Right renal pelvis (tissue), 4 donors: ENCODE measurements at regions not wholly inside any gene's neighbourhood (a gene's known extent, or its start where the extent isn't known, plus 50 kb on each side); places are given as distances from the start of the nearest gene placed in this dataset.

Experiments used
- DNase-seq, 4 donors: peaks; one replicate each; pipeline ENCODE4 v3.0.0-alpha.2; 2013; ENCODE audit warnings: low read depth in 4 of 4, low spot score in 3 of 4, missing footprints in 1 of 4

GRCh38 chr12:13452955-13453570 is 256.5 kb downstream of the EMP1 start:
- no peak for DNase-seq

- DNase-seq = no peak
These were observed 255.2 kb downstream of the EMP1 start for GRCh38 chr12:13451776-13452175.

GRCh38 chr12:13450231-13451080 is 253.9 kb downstream of the EMP1 start:
- no peak for DNase-seq

- no peak for DNase-seq
These were observed 247.6 kb downstream of the EMP1 start for GRCh38 chr12:13444076-13444475.

GRCh38 chr12:13443498-13443897 is 247.0 kb downstream of the EMP1 start:
- DNase-seq = no peak

GRCh38 chr12:13443028-13443427 is 246.5 kb downstream of the EMP1 start:
- no peak for DNase-seq

GRCh38 chr12:13442457-13442856 is 245.9 kb downstream of the EMP1 start:
- no peak for DNase-seq

GRCh38 chr12:13440844-13441243 is 244.3 kb downstream of the EMP1 start:
- no peak for DNase-seq

- no peak for DNase-seq
These were observed 241.0 kb downstream of the EMP1 start for GRCh38 chr12:13437541-13437940.

GRCh38 chr12:13436696-13437391 is 240.3 kb downstream of the EMP1 start:
- DNase-seq = no peak

GRCh38 chr12:13436182-13436581 is 239.7 kb downstream of the EMP1 start:
- DNase-seq = no peak

GRCh38 chr12:13435235-13435933 is 238.9 kb downstream of the EMP1 start:
- no peak for DNase-seq

GRCh38 chr12:13433768-13434167 is 237.2 kb downstream of the EMP1 start:
- DNase-seq = no peak

- no peak for DNase-seq
These were observed 234.5 kb downstream of the EMP1 start for GRCh38 chr12:13431041-13431440.

- no peak for DNase-seq
These were observed 232.2 kb downstream of the EMP1 start for GRCh38 chr12:13428538-13429265.

- no peak for DNase-seq
These were observed 229.2 kb downstream of the EMP1 start for GRCh38 chr12:13425766-13426165.

- no peak for DNase-seq
These were observed 225.8 kb downstream of the EMP1 start for GRCh38 chr12:13422291-13422690.

GRCh38 chr12:13417516-13417915 is 221.0 kb downstream of the EMP1 start:
- no peak for DNase-seq

GRCh38 chr12:13411287-13411686 is 214.8 kb downstream of the EMP1 start:
- no peak for DNase-seq

- DNase-seq = no peak
These were observed 209.6 kb downstream of the EMP1 start for GRCh38 chr12:13405961-13406703.
